MM.1S (cell line): ENCODE measurements at regions not wholly inside any gene's neighbourhood (a gene's known extent, or its start where the extent isn't known, plus 50 kb on each side); places are given as distances from the start of the nearest gene placed in this dataset.
A peak's percentile ranks its signal among the peaks of the same experiment; 100 is the strongest.
"Not testable (repeated sequence)": the region's sequence is repeated elsewhere in the genome, so short reads cannot be mapped to it uniquely, and the experiment has no call there.

ENCODE experiments used
- DNase-seq: peaks from one replicate; pipeline ENCODE4 v3.0.0-alpha.2; 2015
- H2AFZ ChIP-seq: fragments of 300-600 bp; sonication (generic); 2 replicates; pipeline ENCODE4 v1.6.0; 2016; ENCODE audit warnings: antibody characterized with exemption, low read length
- H3F3A ChIP-seq: fragments of 300-600 bp; sonication (generic); 2 replicates; pipeline ENCODE4 v1.6.1; 2016; ENCODE audit warnings: mild to moderate bottlenecking, antibody characterized with exemption, low read length, moderate library complexity, mixed read lengths; ENCODE audit not compliant: insufficient read depth
- H3K27ac ChIP-seq: fragments of 300-600 bp; sonication (generic); 2 replicates; pipeline ENCODE4 v1.5.1; 2016; ENCODE audit warnings: mild to moderate bottlenecking, low read length
- H3K27me3 ChIP-seq: fragments of 300-600 bp; sonication (generic); replicated peaks from 2 replicates; pipeline ENCODE4 v1.6.0; 2016; ENCODE audit warnings: low read length; ENCODE audit not compliant: insufficient read depth
- H3K36me3 ChIP-seq: fragments of 300-600 bp; sonication (generic); replicated peaks from 2 replicates; pipeline ENCODE4 v1.6.1; 2016; ENCODE audit warnings: mild to moderate bottlenecking, low read length, mixed read lengths; ENCODE audit not compliant: insufficient read depth
- H3K4me1 ChIP-seq: fragments of 300-600 bp; sonication (generic); 2 replicates; pipeline ENCODE4 v1.6.1; 2016; ENCODE audit warnings: low read length, mixed read lengths
- H3K4me2 ChIP-seq: fragments of 300-600 bp; sonication (generic); 2 replicates; pipeline ENCODE4 v1.6.0; 2016; ENCODE audit warnings: low read depth, low read length
- H3K4me3 ChIP-seq: fragments of 300-600 bp; sonication (generic); 2 replicates; pipeline ENCODE4 v1.5.1; 2016; ENCODE audit warnings: low read length, mixed read lengths
- H3K79me2 ChIP-seq: fragments of 300-600 bp; sonication (generic); 2 replicates; pipeline ENCODE4 v1.6.1; 2016; ENCODE audit warnings: mixed run types, low read length, mixed read lengths
- H3K9ac ChIP-seq: fragments of 300-600 bp; sonication (generic); 2 replicates; pipeline ENCODE4 v1.6.1; 2016; ENCODE audit warnings: low read length, mixed read lengths
- H3K9me2 ChIP-seq: fragments of 300-600 bp; sonication (generic); replicated peaks from 2 replicates; pipeline ENCODE4 v1.6.1; 2016; ENCODE audit warnings: mild to moderate bottlenecking, low read length, mixed read lengths; ENCODE audit not compliant: insufficient read depth
- H3K9me3 ChIP-seq: fragments of 300-600 bp; sonication (generic); replicated peaks from 2 replicates; pipeline ENCODE4 v1.6.1; 2016; ENCODE audit warnings: mild to moderate bottlenecking, low read length, mixed read lengths; ENCODE audit not compliant: insufficient read depth
- H4K20me1 ChIP-seq: fragments of 300-600 bp; sonication (generic); 2 replicates; pipeline ENCODE4 v1.6.1; 2016; ENCODE audit warnings: mild to moderate bottlenecking, low read length, moderate library complexity, mixed read lengths; ENCODE audit not compliant: insufficient read depth
- EZH2 ChIP-seq: fragments of 300-600 bp; sonication (generic); optimal IDR thresholded peaks from 2 replicates; pipeline ENCODE3; 2017; ENCODE audit warnings: low read depth, mild to moderate bottlenecking, antibody characterized with exemption, low read length, mixed read lengths
- EZH2phosphoT487 ChIP-seq: fragments of 300-600 bp; sonication (generic); IDR thresholded peaks from 2 replicates; pipeline ENCODE4 v1.6.1; 2018; ENCODE audit warnings: antibody characterized with exemption, low read length
- TF ChIP-seq, protein P1 (sequence below): fragments of 300-600 bp; sonication (generic); IDR thresholded peaks from 2 replicates; pipeline ENCODE4 v1.5.1; 2016; ENCODE audit warnings: antibody characterized with exemption, low read length, mixed read lengths

DNA sequence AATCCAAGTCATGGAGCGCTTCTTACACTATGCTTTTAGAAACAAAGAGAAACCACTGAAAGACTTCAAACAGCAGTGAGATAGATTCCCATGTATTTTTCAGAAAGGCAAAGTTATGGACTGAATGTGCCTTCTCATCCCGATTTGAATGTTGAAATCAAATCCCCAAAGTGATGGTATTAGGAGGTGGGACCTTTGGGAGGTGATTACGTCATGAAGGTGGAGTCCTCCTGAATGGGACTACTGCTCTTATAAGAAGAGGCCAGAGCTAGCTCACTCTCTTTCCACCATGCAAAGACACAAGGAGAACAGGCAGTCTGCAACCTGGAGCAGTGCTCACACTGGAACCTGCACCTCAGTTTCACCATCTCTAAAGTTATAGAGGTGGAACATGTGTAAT, 1279.8 kb downstream of the GATA3 start:
- Histone ChIP-seq H3K4me2 (no peak overlapping the region), H3K79me2 (no peaks in the 10 kb centered on the region), H3F3A (no peaks in the 10 kb centered on the region), H3K4me3 (no peak overlapping the region), H3K27me3 (no peaks in the 10 kb centered on the region), H2AFZ (no peak overlapping the region), H3K9ac (no peak overlapping the region), H4K20me1 (no peaks in the 10 kb centered on the region), H3K4me1 (no peaks in the 10 kb centered on the region), H3K9me2 (no peaks in the 10 kb centered on the region), H3K9me3 (no peaks in the 10 kb centered on the region), H3K27ac (no peak overlapping the region), H3K36me3 (no peaks in the 10 kb centered on the region)
- TF ChIP-seq EZH2phosphoT487 (no peak), EZH2 (no peak)
- TF ChIP-seq, protein P1, sequence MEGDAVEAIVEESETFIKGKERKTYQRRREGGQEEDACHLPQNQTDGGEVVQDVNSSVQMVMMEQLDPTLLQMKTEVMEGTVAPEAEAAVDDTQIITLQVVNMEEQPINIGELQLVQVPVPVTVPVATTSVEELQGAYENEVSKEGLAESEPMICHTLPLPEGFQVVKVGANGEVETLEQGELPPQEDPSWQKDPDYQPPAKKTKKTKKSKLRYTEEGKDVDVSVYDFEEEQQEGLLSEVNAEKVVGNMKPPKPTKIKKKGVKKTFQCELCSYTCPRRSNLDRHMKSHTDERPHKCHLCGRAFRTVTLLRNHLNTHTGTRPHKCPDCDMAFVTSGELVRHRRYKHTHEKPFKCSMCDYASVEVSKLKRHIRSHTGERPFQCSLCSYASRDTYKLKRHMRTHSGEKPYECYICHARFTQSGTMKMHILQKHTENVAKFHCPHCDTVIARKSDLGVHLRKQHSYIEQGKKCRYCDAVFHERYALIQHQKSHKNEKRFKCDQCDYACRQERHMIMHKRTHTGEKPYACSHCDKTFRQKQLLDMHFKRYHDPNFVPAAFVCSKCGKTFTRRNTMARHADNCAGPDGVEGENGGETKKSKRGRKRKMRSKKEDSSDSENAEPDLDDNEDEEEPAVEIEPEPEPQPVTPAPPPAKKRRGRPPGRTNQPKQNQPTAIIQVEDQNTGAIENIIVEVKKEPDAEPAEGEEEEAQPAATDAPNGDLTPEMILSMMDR = no peak
- no peak for DNase-seq

GRCh38 chr10:9339716-9340115, 1285.2 kb downstream of the GATA3 start:
- Histone ChIP-seq H3F3A (no peaks in the 10 kb centered on the region), H3K4me1 (no peaks in the 10 kb centered on the region), H3K36me3 (no peaks in the 10 kb centered on the region), H4K20me1 (no peaks in the 10 kb centered on the region), H3K27me3 (no peaks in the 10 kb centered on the region), H3K9me3 (no peaks in the 10 kb centered on the region), H3K79me2 (no peaks in the 10 kb centered on the region), H3K4me2 (no peak overlapping the region), H2AFZ (no peak overlapping the region), H3K27ac (no peak overlapping the region), H3K4me3 (no peak overlapping the region), H3K9ac (no peak overlapping the region), H3K9me2 (no peaks in the 10 kb centered on the region)
- no peak for DNase-seq
- TF ChIP-seq EZH2phosphoT487 (no peak), EZH2 (no peak)
- TF ChIP-seq, protein P1 = no peak

GRCh38 chr10:9342885-9343570, 1288.5 kb downstream of the GATA3 start:
- no peak overlapping the region for H3K4me2 ChIP-seq
- TF ChIP-seq EZH2 = no peak
- TF ChIP-seq, protein P1 = peak; percentile 75
- peak; percentile 53 for DNase-seq
- no peaks in the 10 kb centered on the region for H3K9me3 ChIP-seq
- H3K9ac ChIP-seq = no peak overlapping the region
- no peak overlapping the region for H3K4me3 ChIP-seq
- no peaks in the 10 kb centered on the region for H3K4me1 ChIP-seq
- no peaks in the 10 kb centered on the region for H4K20me1 ChIP-seq
- no peak overlapping the region for H2AFZ ChIP-seq
- H3K79me2 ChIP-seq = no peaks in the 10 kb centered on the region
- no peak overlapping the region for H3K27ac ChIP-seq
- no peaks in the 10 kb centered on the region for H3F3A ChIP-seq
- H3K27me3 ChIP-seq = no peaks in the 10 kb centered on the region
- no peaks in the 10 kb centered on the region for H3K36me3 ChIP-seq
- H3K9me2 ChIP-seq = no peaks in the 10 kb centered on the region

- not testable (repeated sequence) for H3K4me1 ChIP-seq, H3K27me3 ChIP-seq, H4K20me1 ChIP-seq, H3K79me2 ChIP-seq, H2AFZ ChIP-seq, H3K4me3 ChIP-seq, H3K9me2 ChIP-seq, DNase-seq, H3K4me2 ChIP-seq, H3K27ac ChIP-seq, H3K9me3 ChIP-seq, H3K36me3 ChIP-seq, H3K9ac ChIP-seq, H3F3A ChIP-seq
Observed at GRCh38 chr10:9347933-9348332, 1293.4 kb downstream of the GATA3 start.
